Astrocyte (in vitro differentiated cells and primary cell): ENCODE measurements at regions not wholly inside any gene's neighbourhood (a gene's known extent, or its start where the extent isn't known, plus 50 kb on each side); places are given as distances from the start of the nearest gene placed in this dataset.

Experiments used
- EZH2 ChIP-seq: IDR thresholded peaks from 2 replicates; pipeline ENCODE4 v1.6.1; 2012; ENCODE audit warnings: mild to moderate bottlenecking, low read length, inconsistent platforms; ENCODE audit not compliant: insufficient read depth
- TF ChIP-seq, protein P1 (sequence below): IDR thresholded peaks from 2 replicates; pipeline ENCODE4 v1.5.1; 2011; ENCODE audit warnings: low read depth, mild to moderate bottlenecking, inconsistent platforms, low read length, moderate library complexity; ENCODE audit not compliant: insufficient read depth

DNA sequence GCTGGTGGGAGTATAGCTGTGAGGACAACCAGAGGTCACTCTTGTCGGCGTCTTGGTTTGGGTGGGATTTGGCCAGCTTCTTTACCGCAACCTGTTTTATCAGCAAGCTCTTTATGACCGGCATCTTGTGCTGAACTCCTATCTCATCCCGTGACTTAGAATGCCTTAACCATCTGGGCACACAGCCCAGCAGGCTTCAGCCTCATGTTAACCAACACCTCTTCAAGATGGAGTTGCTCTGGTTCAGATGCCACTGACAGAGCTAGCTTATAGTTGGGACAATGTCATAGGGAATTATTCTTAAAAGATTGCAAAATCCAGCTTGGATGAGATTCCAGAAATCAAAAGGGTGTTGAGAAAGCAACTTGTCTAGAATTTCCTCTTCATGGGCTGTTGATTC is 377.1 kb upstream of the AMELY start:
- TF ChIP-seq, protein P1, sequence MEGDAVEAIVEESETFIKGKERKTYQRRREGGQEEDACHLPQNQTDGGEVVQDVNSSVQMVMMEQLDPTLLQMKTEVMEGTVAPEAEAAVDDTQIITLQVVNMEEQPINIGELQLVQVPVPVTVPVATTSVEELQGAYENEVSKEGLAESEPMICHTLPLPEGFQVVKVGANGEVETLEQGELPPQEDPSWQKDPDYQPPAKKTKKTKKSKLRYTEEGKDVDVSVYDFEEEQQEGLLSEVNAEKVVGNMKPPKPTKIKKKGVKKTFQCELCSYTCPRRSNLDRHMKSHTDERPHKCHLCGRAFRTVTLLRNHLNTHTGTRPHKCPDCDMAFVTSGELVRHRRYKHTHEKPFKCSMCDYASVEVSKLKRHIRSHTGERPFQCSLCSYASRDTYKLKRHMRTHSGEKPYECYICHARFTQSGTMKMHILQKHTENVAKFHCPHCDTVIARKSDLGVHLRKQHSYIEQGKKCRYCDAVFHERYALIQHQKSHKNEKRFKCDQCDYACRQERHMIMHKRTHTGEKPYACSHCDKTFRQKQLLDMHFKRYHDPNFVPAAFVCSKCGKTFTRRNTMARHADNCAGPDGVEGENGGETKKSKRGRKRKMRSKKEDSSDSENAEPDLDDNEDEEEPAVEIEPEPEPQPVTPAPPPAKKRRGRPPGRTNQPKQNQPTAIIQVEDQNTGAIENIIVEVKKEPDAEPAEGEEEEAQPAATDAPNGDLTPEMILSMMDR = no peak
- no peak for TF ChIP-seq EZH2
